ENCODE measurements at regions not wholly inside any gene's neighbourhood (a gene's known extent, or its start where the extent isn't known, plus 50 kb on each side); places are given as distances from the start of the nearest gene placed in this dataset.
A peak's percentile ranks its signal among the peaks of the same experiment; 100 is the strongest.

DNA sequence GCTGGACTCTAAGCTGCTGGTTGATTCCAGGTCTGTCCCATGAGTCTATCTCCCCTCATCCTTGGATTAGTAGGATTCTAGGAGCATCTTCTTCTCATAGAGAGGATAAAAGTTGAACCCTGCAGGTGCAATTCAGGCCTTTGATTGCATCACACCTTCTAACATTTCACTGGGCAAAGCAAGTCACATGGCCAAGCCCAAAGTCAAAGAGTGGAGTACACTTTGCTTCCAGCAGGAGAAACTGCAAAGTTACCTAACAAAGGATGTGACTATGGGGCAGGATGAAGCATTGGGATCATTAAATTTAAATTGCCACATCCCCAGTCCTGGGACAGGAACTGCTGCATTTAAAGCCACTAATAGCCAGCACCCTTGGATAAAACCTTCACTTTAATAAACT lies 51.0 kb upstream of the EGFLAM start:
- DNase-seq, result no peak

DNA sequence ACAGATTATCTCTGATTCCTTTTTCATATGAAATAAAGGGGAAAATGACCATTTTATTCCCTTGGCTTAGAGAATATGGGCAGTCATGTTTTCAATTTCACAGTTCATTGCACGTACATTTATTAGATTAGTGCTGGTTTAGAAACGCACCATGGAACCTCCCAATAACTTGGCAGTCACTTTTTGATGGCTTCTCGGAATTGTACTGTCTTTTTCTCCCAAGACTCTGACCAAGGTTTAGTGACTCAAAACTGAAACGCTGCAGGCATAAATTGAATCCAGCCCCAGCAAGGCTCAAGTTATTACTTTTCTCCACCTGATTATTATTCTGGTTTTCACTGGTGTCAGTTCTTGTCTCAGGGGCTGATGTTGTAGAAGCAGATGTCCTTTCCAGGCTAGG lies 55.6 kb upstream of the EGFLAM start:
- no peak for DNase-seq

DNA sequence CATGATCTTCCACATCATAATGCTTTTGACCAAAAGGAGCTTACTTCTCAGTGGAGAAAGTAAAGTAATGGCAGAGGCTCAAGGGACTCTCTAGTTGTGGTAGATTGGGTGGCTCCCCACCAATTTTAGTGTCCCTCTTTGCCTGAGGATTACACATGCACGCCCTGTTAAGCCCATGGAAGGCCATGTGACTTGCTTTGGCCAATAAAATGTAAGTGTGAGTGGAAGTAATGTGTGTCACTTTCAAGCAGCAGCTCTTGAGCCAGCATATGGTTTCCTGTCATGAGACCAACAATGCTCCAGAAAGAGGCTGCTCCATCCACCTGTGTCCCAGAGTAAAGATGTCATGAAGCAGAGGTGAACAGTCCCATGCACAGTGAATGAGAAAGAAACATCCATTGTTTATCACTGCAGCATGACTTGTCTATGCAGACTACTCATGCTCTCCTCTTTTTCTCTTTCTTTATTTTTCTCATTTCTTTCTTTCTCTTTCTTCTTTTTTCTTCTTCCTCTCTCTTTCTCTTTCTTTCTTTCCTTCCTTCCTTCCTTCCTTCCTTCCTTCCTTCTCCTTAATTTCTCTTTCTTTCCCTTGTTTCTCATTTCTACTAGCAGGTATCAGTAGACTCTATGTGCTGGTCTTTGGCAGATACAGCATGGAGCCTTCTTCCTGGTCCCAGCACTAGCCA lies 57.3 kb upstream of the EGFLAM start:
- no peak for DNase-seq

DNA sequence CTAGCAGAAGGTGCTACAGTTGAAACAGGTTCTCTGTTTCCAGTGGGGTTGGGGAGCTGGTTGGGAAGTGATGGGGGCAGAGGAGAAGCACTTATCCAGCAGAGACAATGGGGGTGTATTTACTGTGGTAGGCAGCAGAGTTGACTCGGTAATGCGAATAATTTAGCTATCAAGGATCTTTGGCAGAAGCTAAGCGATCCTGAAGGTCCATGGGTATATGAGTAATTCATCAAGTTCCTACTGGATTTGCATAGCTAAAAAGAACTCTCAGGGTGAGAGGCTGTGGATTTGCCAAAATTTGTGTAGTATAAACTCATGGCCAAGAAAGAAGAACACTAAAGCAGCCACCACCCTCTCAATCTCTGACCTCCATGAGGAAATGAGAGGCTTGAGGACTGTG lies 61.2 kb upstream of the EGFLAM start:
- DNase-seq, result no peak

DNA sequence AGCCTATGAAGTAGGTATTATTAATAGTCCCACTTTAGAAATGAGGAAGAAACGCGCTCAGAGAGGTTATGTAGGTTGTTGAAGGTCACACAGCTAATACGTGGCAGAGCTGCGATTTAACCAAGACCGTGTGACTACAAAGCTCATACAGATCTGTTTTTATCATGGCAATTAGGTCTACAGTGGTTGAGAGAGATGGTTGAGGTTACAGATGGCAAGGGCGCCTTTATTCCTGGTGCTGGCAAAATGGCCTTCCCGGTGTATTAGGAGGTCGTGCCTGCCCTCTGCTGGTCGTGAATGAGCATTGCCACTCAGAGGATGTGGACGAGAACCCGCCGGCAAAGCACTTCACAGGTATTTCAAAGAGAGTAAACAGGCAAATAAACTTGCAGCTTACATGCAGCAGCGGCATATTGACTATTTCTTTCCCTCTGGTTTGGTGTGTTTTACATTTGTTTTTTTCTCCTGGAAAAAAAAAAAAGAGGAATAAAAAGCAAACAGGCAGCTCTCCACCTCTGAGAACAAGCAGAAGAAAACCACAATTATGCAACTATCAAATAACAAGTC lies 65.3 kb upstream of the EGFLAM start:
- peak; percentile 57 to 88 for DNase-seq

DNA sequence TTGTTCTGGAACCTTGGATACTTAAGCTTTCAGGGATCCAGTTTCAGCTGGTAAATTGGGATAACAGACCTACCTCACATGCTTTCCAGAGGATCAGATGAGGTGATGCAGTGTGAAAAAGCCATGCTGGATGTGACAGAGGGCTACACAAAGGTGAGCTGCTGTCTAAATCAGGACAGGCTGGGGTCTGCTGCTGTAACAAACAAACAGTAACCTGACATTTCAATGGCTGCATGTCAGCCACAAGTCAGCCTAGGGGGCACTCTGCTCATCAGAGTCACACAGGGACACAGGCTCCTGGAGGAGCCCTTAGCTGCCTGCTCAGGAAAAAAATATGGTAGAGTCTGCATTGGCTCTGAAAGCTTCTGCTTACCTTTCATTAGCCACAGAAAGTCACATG lies 66.7 kb upstream of the EGFLAM start:
- DNase-seq, result no peak

DNA sequence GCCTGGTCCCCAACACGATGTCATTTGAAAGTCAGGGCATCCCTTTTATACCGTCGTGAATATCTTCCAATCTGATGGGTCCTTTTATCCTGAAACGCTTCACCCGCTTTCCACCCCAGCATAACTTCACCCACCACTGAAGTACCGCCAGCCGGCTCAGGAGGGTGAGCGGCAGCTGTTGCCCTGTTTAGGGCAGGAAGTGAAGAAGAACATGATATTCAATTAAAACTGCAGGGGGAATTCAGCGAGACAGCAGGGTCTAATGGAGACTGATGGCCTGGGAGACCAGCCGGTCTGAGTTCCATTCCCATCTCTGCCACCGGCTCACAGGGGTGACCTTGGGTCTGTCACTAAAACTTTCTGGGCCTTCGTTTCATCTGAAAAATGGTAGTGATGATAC lies 68.2 kb upstream of the EGFLAM start:
- DNase-seq, result no peak

DNA sequence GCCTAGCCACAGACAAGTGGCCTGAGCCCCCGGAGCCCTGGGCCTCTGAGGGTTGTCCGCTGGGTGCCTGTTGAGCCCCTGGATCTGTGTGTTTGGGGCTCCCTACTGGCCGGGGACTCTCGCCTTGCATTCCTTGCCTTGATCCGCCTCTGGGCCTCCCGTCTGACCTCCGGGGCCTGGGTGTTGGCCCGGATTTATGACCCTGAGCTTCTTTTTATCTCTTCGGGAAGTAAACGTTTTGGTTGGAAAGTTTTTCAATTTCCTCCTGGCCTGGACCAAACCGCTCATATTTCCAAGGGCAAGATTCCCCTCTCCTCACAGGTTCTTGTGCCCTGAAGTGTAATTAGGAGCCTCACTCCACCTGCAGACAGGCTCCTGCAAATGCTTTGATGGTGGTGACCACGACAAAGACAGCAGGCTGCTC lies 69.3 kb upstream of the EGFLAM start:
- no peak for DNase-seq

DNA sequence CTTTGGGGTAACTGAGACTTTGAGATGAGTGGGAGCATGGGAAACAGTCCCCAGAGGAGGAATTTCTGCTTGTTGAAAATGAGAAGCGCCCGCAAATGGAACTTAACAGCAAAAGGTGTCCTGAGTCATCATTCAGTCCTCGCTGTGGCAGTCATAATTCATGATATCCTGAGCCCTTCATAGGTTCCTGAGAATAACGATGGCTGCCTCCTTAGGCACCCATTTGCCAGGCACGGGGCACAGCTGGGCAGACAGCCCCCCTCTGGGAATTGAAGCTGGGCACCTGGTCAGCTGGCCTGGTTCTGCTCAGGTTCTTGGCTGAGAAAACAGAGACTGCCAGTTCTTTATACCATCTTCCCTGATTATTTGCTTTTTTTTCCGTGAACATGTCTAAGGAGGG lies 69.8 kb upstream of the EGFLAM start:
- DNase-seq, result no peak

DNA sequence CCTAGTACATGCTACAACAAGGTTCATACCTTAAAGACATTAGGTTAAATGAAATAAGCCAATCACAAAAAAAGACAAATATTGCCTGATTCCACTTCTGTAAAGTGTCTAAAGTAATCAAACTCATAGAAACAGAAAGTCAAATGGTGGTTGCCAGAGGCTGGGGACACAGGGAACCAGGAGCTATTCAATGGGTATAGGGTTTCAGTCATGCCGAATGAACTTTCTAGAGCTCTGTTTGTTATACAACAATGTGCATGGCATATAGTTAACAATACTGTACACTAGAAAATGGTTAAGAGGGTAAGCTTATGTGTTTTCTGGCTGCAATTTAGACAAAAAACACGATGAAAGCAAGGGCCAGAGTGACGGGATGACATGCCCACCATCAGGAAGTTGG lies 70.8 kb upstream of the EGFLAM start:
- DNase-seq, result no peak

DNA sequence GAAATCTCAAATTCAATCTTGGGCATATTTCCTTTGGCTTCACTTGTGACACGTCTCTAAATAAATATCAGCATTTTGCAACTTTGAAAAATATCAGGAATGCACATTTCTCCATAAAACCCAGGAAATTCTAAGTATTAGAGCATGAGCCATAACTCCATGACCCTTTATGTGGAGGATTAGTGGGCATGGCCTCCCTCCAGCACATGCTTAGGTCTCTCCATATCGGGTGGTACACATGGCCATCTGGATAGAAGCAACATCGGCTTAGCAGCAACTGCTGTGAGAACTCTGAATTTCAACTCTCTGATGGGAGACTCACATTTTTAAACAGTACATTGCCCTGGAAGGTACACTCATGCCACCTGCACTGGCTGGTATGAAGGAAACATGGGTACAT lies 73.7 kb upstream of the EGFLAM start:
- DNase-seq, result no peak

DNA sequence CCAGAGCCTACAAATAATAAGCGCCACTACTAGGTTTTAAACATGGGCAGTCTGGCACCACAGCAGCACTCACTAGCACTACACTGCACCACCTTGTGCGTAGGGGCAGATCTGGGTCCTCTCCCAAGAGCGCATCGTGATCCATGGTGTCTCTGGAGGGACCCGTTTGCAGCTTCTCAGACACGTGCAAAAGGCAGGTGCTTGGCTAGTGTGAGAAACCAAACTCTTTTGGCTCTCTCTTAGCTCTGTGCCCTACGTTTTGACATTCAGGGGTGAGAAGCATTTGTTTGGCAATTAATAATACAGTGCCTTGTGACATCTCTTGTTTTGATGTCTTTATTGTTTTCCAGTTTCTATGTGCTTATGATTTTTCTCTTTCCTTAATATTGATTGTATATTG lies 75.4 kb upstream of the EGFLAM start:
- no peak for DNase-seq

DNA sequence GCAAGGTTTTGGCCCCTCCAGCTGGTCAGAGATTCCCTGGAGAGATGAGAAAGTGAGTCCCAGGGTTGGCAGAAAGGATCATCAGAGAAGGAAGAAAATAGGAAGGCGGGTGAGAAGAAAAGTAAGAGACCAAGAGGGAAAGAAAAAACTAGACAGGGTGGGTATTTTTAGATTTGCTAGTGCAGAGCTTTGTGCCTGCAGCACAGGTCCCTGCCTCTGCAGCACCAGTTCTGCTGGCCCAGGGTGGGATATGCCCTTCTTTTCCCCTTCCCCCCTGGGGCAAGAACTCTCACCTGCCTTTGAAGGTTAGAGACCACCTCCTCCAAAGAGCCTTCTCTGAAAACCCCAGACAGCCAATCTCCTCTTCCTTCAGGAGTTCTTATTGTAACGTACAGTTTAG lies 90.3 kb upstream of the EGFLAM start:
- no peak for DNase-seq

DNA sequence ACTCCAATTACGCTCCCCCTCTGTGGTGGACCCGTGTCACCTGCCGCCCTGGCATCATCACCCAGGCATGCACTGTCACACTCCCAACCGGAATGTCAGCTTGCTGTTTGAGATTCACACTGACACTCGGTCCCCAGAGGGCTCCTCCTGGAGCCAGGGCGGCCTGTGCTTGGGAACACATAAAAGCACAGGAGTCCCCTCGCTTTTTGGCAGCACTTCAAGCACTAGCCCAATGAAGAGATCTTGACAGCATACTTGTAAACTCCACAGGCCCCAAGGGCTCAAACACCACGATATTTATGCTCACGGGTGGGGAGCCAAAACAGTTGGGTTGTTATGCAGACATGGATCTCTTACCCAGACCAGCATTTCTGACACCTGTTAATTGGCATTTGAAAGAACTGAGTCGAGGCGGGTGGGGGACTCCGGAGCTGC lies 90.8 kb upstream of the EGFLAM start:
- DNase-seq, result no peak

DNA sequence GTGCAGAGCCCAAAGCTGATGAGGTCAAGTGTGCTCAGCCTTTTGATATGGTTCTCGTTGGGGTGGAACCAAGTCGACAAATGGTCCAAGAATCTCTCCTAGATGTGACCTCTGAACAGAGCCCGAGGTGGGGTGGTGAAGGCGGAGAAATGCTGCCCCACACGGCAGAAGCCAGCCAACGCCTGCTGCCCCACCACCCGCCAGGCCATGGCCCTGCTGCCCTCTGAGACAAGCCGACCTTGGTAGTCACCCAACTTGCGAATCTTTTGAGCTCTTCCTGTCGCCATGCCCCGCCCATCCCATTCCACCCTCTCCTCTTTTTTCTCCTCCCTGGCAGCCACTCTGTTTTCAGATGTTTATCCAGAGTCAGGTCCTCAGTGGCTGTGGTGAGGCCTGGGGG lies 91.5 kb upstream of the EGFLAM start:
- DNase-seq, result no peak

DNA sequence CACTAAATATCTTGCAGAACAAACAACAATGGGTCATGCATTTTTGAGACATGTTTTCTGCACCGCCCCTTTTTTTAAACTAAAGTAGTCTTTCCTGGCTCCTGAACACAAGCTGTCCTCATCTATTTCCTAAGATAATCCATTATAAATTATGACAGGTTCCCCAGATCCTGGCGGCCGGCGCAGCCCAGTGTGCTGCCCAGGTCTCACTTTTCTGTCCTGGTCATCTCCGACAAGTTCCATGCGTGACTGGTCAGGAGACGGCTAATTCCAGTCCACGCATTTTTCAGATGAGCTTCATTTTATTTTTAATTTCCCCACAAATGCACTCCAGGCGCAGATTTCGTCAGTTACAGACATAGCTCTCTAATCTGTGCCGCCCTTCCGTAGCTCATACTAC lies 92.9 kb upstream of the EGFLAM start:
- no peak for DNase-seq

DNA sequence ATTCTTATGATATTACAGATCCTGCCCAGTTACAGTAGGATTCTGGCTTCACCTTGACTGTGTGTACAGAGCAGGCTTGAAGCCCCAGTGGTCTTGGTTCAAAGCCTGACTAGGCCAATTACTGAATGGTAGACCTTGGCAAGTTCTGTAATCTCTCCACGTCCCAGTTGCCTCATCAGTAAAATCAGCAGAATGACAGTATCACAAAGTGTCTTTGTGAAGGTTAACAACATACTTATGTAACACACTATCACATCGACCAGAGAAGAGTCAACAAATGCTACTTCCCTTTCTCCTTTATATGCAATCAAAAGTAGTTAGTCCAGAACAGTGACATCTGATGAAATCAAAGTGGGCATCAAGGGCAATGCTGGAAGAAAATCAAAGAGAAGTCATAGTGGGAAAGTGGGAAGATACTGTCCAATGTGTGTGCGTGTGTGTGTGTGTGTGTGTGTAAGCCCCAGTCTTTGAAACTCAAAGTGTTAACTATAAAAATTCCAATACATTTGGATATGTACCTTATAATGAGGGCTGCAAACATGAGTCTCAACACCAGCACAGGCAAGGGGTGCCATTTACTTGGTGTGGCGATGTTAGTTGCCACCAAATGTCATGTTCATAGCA lies 93.5 kb upstream of the EGFLAM start:
- no peak for DNase-seq

DNA sequence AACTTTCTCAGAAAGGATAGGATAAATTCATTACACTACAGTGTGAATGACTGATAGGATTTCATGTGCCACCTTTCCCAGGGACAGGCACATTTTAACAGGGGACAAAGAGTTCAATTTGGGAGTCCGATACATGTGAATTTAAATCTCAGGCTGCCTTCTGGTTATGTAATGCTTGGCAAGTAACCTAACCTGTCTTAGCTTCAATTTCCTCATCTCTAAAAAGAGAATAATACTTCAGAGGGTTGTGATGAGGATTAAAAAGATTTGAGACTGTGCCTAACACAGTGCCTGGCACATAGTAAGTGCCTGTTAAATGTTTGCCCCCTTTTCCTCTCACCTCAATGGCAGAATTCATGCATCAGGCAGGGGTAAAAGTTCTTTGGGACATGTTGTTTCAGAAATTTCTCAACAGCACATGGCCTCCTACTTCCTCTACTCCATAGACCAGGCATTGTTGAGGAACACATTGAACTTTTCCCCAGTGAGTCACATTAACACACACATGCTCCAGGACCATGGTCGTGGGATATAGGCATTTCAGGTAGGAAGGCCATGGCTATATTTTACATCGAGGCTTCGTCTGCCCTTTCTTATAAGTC lies 94.6 kb upstream of the EGFLAM start:
- no peak for DNase-seq

DNA sequence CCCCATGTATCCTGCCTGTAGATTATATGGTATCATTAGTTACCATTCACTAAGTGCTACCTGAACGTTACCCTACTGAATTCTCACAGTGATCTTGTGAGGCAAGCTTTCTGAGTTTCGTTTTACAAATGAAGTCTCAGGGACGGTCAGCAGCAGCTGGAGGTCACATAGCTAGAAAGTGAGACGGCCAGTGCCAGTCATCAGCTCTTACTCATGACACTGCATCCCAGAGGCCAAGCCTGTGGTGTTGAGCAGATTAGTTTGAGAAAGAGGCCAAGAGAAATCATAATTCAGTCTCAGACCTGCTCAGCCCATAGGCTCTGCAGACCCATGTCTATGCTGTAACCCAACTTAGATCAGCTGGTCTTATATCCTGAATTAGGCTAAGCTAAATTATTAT lies 95.7 kb upstream of the EGFLAM start:
- DNase-seq, result no peak

DNA sequence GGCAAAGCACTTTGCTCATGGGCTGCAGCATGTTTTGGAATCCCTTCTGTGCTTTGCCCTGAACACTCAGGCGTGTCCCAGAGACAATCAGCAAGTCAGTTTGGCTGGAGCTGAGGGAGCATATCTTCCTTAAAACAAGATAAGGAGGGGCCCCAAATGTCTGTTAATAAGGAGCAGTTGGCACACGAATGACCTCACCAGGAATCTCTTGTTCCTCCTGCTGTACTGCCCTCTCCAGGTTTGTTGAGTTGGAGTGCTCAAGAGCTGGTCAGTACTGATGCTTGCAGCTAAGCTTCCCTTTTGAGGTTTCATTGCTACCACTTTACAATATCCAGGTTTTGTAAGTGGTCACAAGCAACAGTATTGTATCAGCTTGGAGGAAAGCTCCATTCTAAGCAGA lies 101.3 kb upstream of the EGFLAM start:
- no peak for DNase-seq

DNA sequence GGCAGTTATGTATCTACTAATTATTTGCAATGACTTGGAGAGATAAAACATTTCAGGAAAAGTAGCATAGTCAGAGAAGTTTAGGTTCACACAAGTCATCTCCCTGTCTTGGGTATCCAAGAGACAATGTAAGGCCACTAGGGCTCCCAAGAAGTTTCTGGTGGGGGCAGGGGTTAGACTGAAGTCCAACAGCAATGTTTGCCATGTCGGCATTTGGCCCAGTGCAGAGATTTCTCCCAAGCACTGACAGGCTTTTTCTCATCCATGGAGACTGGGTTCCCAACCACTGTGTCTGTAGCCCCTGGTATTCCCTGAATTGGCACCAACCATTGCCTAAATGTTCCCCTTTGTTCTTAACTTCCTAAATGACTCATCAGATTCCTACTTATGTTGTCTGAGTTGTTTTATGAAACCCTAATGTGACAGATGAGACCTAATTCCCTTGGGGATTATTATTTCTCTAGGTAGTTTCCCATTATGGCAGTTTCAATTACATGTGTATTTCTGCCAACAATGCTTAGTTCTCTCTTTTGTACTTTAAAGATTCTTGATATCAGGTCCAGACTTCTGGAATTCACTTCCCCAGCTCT lies 103.6 kb upstream of the EGFLAM start:
- no peak for DNase-seq

DNA sequence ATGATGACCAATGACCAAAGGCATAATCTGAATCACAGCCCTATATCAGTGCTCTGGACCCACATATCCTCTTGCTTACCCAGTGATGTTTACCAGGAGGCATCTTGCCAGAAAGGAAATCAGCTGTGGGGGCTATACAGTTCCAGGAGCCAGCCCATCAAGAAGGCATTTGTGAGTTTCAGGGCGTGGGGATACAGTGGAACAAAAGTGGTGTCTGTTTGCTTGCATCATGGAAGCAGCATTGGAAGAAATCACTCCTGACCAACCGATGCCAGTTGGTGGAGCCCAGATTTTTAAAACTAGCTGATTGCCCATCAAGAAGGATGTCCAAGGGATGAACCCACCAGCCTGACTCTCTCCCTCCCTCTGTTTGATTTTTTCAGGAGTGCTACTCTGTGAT lies 106.5 kb upstream of the EGFLAM start:
- DNase-seq, result no peak

DNA sequence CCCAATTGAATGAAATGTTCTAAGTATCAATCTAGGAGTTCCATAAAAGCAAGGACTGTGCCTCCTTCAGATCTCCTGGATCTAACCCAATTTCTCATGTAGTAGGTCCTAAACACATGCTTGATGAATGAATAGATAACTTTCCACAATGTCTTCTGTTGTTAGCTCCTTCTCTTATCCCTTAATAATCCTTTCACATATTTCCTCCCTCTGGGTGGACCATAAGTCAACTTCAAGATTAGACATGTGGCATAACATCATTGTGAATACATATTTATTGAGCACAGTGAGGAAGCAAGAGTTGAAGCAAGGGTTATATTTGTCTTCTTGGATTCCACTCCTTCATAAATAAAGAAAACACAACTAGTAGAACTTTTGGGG lies 108.6 kb upstream of the EGFLAM start:
- DNase-seq, result no peak

DNA sequence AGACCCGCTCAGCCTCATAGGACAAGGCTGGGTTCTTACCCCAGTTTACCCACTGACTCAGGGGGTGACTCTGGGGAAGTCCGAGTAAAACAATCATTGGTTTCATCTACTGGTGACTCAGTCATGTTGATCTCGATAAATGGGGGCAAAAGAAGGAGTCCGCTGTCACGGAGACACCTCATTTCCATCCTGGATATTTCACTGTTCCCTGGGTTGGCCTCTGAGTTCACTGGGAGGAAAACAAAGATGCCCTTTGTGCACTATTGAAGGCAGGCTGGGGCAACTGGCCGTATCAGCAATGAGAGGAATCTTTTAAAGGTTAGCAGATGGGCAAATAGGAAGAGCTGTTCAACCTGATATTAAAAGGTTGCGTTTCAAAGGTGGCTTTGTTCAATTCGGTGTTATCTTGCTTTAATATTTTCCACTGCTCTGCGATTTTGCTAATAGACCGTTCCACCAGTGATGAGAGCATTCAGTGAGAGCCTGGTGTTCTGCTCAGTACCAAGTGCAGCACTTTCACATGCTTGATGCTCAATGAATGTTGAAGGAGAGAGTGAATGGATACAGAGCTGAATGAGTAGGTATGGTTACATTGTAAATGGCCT lies 110.2 kb upstream of the EGFLAM start:
- peak; percentile 71 to 84 for DNase-seq
